Endothelial cell of umbilical vein (primary cell): ENCODE measurements at regions not wholly inside any gene's neighbourhood (a gene's known extent, or its start where the extent isn't known, plus 50 kb on each side); places are given as distances from the start of the nearest gene placed in this dataset.

Experiments used
- POLR2A ChIP-seq: IDR thresholded peaks from 2 replicates; pipeline ENCODE4 v1.6.1; 2012; ENCODE audit warnings: low read depth, mild to moderate bottlenecking, control low read depth, low read length
- TF ChIP-seq, protein P1 (sequence below), 2 donors: IDR thresholded peaks; 1 replicate in 1 of 2; 2 replicates in 1 of 2; pipeline ENCODE4 v1.5.1; 2011; ENCODE audit warnings: low read length in 2 of 2, mild to moderate bottlenecking in 2 of 2, moderate library complexity in 2 of 2, control low read depth in 1 of 2, inconsistent platforms in 1 of 2, low read depth in 1 of 2; ENCODE audit not compliant: insufficient read depth in 1 of 2; ENCODE audit errors: extremely low read depth in 1 of 2
- TF ChIP-seq, protein P2 (sequence below): IDR thresholded peaks from 2 replicates; pipeline ENCODE4 v1.6.1; 2011; ENCODE audit not compliant: insufficient read depth, insufficient read length

DNA sequence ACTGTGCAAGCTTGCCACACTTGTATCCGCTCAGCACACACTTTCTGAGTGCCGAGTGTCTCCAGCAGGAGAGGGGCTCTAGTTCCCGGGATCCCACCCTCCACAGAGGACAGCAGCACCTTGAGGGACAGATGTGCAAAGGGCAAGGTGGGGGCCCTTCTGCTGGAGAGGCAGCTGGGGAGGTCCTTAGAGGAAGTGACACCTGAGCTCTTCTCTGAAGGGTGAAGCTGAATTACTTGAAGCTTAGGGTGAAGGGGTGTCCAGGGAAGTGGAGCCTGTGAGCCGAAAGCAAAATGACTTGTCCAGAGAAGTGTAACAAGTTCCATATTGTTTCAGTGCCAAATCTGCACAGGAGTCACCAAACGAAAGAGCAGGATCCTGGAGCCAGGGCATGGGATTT is 136.3 kb upstream of the DUSP22 start:
- TF ChIP-seq, protein P1, sequence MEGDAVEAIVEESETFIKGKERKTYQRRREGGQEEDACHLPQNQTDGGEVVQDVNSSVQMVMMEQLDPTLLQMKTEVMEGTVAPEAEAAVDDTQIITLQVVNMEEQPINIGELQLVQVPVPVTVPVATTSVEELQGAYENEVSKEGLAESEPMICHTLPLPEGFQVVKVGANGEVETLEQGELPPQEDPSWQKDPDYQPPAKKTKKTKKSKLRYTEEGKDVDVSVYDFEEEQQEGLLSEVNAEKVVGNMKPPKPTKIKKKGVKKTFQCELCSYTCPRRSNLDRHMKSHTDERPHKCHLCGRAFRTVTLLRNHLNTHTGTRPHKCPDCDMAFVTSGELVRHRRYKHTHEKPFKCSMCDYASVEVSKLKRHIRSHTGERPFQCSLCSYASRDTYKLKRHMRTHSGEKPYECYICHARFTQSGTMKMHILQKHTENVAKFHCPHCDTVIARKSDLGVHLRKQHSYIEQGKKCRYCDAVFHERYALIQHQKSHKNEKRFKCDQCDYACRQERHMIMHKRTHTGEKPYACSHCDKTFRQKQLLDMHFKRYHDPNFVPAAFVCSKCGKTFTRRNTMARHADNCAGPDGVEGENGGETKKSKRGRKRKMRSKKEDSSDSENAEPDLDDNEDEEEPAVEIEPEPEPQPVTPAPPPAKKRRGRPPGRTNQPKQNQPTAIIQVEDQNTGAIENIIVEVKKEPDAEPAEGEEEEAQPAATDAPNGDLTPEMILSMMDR (IDR thresholded peaks at IDR 0.05; ENCODE audit: extremely low read depth in 1 of 2, insufficient read depth in 1 of 2, low read depth in 1 of 2, low read length in 2 of 2) = no peak
- TF ChIP-seq, protein P2, sequence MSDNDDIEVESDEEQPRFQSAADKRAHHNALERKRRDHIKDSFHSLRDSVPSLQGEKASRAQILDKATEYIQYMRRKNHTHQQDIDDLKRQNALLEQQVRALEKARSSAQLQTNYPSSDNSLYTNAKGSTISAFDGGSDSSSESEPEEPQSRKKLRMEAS = no peak
- no peak for TF ChIP-seq POLR2A
